ENCODE measurements at regions not wholly inside any gene's neighbourhood (a gene's known extent, or its start where the extent isn't known, plus 50 kb on each side); places are given as distances from the start of the nearest gene placed in this dataset.

DNA sequence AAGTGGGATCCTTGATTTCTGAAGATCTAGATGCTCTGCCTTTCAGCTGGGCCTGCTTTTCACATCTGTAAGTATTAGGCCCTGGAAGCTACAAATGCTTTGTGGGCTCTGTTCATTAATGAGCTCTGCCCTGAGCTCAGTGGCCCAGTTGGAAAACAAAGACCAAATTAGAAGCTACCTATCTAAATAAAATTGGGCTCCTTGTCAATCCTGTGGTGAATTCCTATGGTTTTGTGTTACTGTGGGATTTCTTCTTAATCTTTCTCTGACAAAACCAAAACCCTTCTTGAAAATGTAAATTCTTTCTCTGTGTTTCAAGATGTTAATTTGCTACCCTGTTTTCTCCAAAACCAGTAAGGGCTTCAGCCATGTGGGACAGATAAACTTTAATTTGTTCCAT lies 219.0 kb upstream of the HS6ST1 start:
- no peak for DNase-seq

DNA sequence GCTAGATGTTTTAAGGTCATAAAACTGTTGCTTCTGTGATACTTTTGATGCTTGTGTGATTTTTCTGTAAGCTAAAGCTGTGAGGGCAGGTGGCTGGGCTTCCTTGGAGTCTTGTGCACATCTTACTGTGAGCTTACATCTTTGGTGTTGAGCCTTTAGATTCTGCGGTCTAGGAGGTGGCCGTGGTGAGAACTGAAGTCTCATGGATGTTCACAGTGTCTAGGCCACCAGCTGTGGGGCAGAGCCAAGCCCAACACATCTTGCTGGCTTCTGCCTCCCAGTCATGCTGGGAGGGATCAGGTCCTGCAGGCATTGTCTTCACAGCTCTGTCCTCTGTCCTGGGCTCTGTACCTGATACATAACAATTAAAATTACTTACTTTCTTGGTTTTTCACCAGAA lies 219.7 kb upstream of the HS6ST1 start:
- no peak for DNase-seq

DNA sequence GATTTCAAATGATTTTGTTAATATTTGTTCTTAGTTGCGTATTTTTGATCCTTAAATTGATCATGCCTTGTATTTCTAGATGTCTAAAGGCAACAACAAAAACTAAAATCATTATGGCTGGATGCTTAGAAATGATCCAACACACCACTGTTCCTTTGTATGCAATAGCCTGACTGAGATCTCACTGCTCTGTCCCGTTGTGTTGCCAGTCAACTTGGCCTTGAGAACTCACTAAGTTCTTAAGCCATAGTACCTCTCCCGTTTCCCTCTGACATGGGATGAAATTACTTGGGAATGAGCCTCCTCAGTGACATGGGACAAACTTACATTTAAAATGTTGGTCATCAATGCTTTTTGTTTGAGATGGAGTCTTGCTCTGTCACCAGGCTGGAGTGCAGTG lies 222.0 kb upstream of the HS6ST1 start:
- no peak for DNase-seq

DNA sequence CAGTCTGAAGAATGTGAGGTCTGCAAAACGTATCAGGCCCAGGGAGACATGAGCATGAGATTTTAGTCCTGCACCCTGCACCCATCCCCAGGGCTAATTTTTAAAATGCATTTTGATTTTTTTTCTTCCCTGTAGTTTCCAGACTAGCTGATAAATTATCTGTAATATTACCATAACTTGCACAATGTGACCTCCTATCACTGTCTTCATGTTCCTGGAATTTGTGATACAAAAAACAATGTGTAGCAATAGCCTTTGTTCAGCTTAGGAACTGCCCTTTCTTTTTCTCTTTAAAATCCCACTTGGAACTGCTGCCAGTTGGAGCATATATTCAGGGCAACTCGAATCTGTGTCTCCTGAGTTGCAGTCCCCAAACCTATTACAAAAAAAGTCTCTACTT lies 222.8 kb upstream of the HS6ST1 start:
- no peak for DNase-seq

DNA sequence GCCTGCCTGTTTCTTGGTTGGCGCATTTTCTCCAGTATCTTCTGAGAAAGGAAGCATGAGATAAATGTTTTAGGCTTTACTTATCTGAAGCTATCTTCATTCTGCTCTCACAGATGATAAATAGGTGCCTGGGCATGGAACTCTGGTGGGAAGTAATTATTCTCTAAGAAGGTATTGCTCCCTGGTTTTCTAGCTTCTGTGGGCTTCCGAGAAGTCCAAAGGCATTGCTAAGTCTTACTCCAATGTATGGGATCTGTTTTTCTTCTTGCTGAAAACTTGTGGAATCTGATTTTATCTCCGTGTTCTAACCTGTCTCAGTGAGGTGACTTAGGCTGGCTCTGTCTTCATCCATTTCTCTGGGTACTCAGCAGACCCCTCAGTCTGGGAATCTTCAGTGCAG lies 224.4 kb upstream of the HS6ST1 start:
- DNase-seq, result no peak

DNA sequence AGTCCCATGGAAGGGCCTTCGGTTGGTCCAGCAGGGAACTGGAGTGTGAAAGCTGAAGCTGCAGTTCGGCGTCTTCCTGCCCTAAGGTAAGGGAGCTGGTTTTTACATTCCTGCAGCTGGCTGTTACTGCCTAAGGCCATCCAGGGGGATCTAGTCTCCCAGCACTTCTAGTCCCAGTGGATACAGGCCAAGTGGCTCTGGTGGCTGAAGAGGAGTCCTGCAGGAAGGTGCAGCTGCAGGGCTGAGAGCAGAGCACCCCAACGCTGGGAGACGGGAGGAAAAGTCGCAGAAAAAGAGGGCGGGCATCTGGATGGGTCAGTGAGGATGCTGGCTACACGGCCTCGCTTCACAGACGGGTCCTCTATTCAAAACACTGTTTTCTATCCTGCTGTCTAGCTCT lies 225.0 kb upstream of the HS6ST1 start:
- no peak for DNase-seq

DNA sequence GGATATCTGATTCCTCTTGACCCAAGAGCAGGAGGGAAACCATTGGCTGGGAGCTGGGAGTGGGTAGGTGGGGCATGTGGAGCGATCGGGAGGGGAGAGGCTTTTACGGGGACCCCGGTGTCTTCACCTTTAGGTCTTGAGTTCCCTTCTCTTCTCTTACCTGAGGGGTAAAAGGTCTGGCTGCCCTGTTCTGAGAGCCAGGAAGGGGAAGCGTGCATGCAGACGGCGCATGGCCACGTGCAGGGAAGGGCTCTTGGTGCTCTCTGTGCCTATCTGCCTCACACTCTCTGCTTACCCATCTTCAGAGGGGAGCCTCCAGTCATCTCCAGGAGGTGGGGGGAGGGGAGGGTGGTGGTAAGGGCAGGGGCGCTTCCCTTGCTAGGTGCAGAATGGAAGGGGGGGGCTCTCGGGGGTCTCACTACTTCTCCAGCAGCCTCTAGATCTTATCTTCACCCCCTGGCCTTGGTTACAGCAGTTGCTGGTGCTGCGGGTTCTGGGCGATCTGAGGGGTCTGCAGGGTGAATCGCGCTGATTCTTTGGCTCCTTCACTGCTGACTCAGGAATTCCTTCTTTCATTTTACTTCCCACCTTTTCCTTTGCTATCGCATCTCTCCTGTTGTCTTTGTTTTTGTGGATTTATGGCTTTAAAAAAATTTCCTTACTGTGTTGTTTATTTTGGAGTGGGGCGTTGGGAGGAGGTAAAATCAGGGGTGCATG lies 225.8 kb upstream of the HS6ST1 start:
- no peak for DNase-seq

DNA sequence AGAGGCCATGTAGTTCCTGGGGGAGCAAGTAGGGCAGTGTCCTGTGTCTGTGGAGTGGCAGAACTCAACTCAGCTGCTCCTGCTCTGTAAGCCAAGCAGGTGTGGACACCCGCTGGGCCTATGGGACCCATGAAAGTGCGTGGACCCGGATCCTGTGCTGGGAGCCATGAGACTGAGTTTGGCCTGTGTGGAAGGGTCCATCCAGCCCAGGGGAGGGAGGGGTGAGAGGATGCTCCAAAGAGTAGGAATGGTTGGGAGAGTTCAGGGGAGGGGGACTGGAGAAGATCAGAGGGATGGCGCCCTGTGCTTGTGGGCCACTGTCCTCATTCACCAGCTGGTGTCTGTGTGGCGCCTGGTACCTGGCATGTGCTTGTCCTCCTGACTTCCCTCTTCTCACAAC lies 226.4 kb upstream of the HS6ST1 start:
- no peak for DNase-seq

DNA sequence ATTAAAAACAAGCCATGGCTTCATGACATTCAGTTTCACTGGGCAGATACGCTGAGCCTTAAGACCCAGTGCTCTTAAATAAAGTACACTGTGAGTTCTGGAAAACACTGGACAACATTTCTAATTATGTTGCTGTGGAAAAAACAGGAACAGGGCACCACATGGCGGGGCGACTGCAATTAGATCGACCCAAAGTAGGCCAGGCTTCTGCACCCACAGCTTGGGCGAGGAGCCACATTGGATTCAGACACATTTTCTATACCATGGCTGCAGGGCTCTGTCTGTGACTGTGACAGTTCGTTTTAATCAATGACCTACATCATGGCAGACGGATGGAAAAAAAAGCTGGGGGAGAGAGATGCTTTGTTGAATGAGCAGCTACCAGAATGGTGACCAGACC lies 227.2 kb upstream of the HS6ST1 start:
- no peak for DNase-seq

DNA sequence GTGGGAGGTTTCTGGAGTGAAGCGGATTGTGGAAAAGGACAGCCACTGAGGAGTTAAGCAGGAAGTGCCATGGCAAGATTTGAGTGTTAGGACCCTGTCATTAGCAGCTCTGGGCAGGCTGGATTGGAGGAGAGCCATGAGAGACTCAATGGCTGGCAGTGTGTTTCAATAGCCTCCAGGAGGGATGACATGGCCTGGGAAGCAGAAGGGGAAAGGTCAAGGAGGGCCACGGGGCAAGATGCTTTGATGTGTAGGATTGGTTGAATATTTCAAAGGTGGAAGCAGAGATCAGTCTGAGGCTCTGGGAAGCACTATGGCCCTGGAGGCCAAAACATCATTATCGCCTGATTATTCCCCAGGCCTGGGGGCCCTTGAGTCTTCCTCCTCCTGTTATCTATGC lies 229.0 kb upstream of the HS6ST1 start:
- no peak for DNase-seq

DNA sequence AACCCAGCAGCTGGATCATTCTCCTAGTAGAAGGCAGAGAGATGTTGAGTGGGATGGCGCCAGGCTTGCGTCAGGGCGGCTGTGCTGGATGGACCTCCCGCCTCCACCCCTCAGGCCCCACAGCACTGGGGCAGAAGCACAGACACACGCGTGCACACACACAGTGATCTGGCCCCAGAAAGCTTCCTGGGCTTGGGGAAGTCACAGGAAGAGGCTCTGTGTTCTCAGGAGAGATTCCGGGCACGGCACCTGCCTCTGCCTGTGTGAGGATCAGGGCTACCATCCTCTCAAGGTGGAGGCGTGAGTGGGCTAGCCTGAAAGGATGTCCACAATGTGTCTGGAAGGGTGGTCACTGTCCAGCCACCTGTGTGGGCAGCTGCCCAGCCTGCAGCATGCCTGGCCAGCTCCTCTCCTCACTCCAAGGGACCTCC lies 229.8 kb upstream of the HS6ST1 start:
- DNase-seq, result no peak

DNA sequence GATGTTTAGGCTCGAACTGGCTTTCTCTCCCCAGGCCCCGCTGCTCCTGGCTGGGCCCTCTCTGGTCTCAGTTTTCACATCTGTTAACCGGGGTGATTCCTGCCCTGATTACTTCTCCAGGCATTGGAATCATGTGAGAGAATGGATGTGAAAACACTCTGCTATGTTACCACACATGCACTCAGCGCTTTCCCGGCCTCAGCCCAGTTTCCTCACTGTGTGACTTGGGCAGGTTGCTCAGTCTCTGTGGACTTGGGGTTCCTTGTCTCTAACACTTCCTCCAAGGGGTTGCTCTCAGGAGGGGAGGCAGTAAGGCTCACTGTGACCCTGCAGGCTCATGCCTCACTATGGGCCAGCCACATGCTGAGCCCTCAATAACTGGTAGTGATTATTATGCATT lies 230.4 kb upstream of the HS6ST1 start:
- DNase-seq, result no peak

DNA sequence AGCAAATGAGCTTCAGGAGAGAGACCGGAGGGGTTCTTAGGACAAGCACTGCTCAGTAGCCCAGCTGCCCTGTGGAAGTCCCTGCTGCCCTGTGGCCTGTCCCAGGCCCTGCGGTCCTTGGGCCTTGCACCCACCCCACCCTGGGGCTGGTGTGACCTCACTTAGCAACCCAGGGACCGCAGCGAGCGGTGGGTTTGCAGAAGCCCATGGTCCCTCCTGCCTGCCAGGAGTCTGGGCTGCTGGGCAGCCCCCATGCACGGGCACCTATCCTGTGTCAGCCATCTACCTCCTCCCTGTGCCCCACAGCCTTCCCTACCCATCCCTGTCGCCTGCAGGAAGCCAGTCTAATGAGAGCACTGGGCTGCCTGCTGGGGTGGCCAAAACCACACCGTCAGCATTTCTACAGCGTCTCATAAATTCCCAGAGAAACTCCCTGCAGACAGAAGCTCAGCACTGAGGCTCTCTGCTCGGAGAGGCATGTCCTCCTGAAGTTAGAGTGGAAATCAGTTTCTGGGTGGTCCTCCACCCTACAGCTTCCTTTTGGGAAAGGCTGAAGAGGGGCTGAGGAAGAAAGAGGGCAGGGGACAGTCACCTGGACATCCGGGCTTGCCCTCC lies 231.1 kb upstream of the HS6ST1 start:
- no peak for DNase-seq

DNA sequence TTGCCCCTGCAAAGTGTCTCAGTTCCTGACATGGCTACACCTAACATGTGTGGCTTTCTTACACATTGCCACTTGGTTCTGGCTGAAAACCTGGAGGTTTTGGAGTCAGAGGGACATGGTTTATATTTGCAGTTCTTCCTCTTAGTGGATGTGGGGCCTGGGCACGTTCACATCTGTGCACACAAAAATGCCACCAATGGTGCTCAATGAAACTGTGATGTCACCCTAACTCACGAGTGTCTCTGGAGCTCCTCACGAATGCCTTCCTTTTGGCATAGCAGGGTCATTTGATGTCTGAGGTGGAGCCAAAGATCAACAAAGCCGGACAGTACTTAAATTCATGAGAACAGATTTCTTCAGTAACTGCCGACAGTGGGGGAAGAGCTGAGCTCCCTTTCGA lies 231.7 kb upstream of the HS6ST1 start:
- no peak for DNase-seq

DNA sequence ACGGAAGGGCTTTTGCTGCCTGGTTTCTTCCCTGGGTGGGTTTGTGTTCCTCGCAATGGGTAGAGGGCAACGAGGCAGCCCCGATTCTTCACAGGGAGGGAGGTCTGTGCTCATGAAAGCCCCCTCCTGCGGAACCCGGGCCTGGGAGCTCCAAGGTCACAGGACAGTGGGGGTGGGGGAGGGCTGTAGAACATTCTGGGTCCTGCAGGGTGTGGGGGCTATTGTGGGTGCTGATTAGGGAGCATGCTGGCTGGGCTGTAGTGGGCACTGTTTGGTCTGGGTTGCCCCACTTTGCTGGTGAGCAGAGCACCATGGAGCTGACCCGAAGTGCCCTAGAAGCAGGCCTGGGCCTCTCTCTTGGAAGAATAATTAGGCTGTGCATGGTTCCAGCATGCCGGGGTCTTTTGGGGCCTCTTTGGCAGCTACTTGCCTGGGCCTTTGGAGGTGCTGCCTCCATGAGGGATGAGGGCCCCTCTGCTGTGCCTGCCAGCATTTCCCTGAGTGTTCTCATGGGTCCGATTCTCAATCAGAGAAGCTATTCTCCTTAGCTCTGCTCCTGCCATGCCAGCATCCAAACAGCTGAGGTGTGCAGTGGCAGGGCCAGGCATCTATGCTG lies 232.2 kb upstream of the HS6ST1 start:
- DNase-seq, result no peak

DNA sequence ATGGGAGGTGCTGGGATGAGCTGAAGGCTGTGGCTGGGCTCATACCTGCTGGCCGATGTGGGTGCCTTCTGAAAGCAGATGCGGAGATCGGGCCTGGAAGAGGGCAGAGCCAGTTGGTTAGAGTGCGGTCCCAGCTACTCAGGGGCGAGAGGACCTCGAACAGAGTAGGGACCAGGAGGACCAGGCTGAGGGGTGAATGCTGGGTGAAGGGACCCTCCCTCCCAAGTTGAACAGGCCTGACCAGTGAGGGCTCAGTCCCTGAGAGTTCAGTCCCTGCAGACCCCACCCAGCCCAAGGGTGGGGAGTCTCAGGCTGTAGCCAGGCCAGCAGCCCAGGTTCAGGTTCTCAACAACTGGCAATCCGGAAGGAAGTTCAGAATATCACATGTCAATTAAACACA lies 232.8 kb upstream of the HS6ST1 start:
- DNase-seq, result no peak

DNA sequence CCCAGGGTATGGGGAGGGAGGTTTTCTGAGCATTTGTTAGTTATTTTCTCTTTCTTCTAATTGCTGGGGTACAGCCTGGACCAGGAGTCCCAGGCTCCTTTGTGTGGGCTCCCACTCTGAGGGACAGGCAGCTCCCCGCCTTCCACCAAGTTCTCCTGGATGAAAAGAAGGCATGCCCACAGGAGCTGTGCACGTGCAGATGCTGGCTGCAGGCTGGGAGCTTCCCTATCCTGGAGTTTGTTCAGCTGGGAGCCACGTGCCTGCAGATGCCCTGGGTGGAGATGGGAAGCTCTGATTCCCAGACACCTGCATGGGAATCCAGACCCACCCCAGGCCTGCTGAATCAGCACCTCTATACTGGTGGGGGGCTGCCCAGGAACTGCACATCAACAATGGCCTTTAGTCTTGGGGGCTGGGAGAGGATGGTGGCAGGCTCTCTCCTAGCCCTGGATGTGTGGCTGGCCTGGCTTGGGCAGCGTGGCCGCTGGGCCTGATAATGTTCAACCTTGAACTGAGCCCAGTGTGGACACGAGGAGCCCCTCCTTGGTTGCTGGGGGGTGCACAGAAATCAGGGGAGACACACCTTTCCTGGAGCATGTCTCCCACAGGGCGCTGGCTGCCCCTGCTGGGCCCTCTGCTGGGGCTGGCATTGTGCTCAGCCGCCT lies 233.6 kb upstream of the HS6ST1 start:
- no peak for DNase-seq

DNA sequence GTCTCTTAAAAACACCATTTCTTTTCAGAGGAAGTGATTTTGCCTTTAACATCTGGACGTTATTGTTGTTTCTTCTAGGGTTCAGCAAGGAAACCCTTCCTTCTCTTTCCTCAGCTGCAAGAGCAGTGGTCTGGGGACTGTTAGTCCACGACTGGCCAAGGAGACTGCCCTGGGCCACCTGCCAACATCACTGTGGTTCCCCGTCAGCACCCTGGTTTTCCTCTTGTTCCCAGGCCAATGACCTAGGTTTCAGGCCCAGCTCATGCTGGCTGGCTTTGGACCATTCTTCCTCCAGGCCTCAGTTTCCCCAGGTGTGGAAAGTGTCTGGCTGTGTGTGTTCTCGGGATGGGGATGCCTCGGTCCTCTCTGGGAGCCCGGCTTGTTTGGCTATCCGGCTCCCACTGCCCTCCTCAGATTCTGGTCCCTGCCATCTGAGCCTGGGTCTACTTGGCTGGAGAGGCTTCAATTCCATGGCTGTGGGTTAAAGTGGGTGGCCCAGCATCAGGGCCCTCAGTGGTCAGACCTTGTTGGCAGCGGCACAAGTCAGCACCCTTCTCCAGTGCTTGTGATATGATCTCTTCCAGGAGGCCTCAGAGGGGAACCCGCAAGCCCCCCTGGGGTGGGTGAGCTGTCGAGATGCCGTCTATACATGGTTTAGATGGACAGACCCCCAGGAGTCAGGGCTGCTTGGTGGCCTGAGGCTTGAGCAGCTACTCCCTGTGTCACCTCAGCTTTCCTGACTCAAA lies 234.3 kb upstream of the HS6ST1 start:
- no peak for DNase-seq

DNA sequence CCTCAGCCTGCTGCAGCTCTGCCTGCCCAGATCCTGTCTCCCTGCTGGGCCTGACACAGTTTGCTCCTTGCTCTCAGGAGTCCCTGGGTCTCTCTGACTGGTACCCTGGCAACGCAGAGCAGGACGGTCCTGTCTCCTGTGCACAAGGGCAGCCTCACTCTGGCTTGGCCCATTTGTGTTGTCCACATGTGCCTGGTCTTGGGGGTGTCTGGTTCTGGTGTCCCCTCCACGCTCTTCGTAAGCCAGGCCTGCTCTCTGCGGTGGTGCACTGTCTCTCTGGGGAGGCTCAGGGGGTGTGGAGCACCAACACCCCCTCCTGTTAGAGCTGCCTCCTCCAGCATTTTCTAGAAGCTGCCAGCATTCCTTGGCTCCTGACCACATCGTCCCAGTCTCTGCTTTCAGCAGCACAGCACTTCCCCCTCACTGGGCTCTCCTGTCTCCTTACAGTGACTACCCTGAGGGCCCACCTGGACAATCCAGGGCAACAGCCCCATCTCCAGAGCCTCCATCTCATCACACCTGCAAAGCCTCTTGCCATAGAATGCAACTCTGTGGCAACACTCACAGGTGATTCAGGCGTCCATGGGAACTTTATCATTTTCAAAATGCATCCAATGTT lies 235.6 kb upstream of the HS6ST1 start:
- DNase-seq, result no peak

DNA sequence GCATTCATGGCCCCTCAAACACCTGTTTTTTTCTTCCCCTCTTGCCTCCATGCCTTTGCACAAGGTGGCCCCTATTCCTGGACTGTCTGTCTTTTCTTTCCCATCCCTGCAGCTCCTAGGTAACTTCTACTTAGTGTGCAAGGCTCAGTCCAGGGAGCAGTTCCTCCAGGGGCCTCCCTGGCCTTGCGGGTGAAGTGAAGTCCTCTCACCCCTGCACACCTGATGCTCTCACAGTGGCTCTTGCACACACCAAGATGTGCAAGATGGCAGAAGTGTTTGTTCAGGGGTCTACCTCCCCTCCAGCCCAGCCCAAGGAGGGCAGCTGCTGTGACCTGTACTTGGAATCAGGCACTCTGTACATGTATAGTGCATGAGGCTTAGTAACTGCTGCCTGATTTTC lies 236.8 kb upstream of the HS6ST1 start:
- no peak for DNase-seq

DNA sequence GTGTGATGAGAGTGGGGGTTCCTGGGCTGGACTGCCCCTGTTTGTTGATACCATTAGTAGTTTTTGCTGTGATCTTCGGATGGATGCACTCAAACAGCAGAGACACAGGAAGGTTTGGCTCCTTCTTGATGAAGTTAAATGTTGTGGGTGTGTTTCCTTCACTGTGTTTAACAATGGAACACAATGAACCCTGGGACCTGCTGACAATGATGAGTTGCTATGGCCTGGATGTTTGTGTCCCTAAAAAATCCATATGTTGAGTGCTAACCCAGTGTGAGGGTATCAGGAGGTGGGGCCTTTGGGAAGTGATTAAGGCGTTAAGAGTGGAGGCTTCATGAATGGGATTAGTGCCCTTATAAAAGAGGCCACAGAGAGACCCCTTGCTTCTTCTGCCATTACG lies 237.4 kb upstream of the HS6ST1 start:
- DNase-seq, result no peak

DNA sequence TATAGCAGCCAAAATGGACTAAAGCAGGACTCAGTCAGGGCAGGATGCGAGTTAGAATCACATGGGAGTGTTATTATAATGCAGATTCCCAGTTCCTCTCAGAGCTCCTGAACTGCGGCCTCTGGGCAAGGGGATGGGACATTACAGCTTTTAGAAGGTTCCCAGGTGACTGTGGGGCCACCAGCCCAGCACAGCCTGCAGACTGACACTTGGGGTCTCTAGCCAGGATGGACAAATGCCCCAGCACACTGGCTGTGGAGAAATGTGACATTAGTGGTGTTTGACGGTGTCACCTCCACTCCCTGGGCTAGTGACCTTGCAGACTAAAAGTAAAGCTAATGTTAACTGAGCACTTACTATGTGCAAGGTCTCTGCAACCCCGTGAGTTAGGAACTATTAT lies 238.0 kb upstream of the HS6ST1 start:
- no peak for DNase-seq

DNA sequence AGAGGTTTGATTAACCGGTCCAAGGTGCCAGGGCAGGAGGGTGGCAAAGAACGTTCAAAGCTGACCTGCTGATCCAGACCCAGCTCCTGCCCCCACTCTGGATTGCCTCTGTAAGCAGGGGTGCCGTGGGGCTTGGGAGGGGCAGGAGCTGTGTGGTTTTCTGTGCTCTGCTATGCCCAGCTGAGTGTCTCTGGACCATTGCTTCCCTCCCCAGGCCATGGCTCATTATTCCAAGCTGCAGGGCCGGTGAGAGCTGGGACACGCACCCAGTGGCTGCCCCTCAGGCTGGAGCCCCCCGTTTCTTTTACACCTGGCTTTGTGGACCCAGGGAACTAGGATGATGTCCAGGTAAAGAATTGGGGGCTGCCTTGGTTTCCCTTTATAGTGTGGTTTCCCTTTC lies 238.4 kb upstream of the HS6ST1 start:
- DNase-seq, result no peak

Data from HCEC 1CT (cell line).